ENCODE measurements at regions not wholly inside any gene's neighbourhood (a gene's known extent, or its start where the extent isn't known, plus 50 kb on each side); places are given as distances from the start of the nearest gene placed in this dataset.

DNA sequence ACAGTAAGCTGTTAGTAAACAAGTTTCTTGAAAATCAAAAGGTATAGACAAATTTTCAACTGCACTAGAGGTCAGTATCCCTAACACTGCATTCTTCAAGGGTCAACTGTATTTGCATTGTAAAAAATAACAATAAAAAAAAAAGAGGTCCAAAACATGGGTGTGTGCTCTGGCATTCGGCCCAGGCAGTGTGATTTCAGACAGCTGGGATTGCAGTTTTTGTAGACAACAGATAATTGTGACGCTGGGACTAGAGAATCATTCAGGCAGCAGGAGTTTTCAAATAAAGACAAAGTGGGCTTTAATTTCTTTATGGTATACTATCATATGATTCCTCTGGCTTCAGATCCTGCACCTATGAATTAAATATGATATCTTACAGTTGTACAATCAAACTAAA lies 543.2 kb upstream of the SEMA3D start:
- no peak for DNase-seq (ENCODE audit: low read depth in 1 of 2, low spot score in 1 of 2)
- no peak overlapping the region for H3K27ac ChIP-seq (replicated peaks)
- TF ChIP-seq, protein P1, sequence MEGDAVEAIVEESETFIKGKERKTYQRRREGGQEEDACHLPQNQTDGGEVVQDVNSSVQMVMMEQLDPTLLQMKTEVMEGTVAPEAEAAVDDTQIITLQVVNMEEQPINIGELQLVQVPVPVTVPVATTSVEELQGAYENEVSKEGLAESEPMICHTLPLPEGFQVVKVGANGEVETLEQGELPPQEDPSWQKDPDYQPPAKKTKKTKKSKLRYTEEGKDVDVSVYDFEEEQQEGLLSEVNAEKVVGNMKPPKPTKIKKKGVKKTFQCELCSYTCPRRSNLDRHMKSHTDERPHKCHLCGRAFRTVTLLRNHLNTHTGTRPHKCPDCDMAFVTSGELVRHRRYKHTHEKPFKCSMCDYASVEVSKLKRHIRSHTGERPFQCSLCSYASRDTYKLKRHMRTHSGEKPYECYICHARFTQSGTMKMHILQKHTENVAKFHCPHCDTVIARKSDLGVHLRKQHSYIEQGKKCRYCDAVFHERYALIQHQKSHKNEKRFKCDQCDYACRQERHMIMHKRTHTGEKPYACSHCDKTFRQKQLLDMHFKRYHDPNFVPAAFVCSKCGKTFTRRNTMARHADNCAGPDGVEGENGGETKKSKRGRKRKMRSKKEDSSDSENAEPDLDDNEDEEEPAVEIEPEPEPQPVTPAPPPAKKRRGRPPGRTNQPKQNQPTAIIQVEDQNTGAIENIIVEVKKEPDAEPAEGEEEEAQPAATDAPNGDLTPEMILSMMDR (IDR thresholded peaks at IDR 0.05; ENCODE audit: insufficient read depth, low read length) = no peak
- no peak for TF ChIP-seq SPI1 (IDR thresholded peaks at IDR 0.05; ENCODE audit: borderline replicate concordance, low read depth)
- TF ChIP-seq GABPA (IDR thresholded peaks at IDR 0.05; ENCODE audit: low read depth) = no peak
- TF ChIP-seq, protein P2, sequence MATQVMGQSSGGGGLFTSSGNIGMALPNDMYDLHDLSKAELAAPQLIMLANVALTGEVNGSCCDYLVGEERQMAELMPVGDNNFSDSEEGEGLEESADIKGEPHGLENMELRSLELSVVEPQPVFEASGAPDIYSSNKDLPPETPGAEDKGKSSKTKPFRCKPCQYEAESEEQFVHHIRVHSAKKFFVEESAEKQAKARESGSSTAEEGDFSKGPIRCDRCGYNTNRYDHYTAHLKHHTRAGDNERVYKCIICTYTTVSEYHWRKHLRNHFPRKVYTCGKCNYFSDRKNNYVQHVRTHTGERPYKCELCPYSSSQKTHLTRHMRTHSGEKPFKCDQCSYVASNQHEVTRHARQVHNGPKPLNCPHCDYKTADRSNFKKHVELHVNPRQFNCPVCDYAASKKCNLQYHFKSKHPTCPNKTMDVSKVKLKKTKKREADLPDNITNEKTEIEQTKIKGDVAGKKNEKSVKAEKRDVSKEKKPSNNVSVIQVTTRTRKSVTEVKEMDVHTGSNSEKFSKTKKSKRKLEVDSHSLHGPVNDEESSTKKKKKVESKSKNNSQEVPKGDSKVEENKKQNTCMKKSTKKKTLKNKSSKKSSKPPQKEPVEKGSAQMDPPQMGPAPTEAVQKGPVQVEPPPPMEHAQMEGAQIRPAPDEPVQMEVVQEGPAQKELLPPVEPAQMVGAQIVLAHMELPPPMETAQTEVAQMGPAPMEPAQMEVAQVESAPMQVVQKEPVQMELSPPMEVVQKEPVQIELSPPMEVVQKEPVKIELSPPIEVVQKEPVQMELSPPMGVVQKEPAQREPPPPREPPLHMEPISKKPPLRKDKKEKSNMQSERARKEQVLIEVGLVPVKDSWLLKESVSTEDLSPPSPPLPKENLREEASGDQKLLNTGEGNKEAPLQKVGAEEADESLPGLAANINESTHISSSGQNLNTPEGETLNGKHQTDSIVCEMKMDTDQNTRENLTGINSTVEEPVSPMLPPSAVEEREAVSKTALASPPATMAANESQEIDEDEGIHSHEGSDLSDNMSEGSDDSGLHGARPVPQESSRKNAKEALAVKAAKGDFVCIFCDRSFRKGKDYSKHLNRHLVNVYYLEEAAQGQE (IDR thresholded peaks at IDR 0.05; ENCODE audit: insufficient replicate concordance, low read depth) = no peak
- TF ChIP-seq POLR2AphosphoS5 (IDR thresholded peaks at IDR 0.05; ENCODE audit: low read depth) = no peak
- no peak overlapping the region for H3K4me3 ChIP-seq (replicated peaks; ENCODE audit: insufficient read depth, low read length)
- no peaks in the 10 kb centered on the region for H3K27me3 ChIP-seq (ENCODE audit: insufficient read depth, poor library complexity, severe bottlenecking)

DNA sequence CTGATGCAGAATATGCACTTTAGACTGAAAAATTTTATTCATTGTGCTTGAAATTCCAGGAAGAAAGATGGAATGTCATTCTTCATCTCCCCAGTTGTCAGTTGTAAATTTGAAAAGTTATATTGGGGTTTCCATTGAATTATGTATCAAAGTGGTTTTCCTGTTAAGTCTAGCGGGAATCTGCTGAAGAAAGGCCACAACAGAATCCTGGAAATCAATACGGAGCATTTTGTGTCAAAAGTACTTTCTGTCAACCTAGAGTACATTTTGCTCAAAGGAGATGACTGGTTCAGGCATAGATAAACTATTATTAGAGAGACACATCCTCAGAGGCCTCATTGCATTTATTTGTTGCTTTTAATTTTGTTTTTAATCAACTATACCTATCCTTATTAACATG lies 538.2 kb upstream of the SEMA3D start:
- Histone ChIP-seq H3K27ac (replicated peaks) (no peak overlapping the region), H3K4me3 (replicated peaks; ENCODE audit: insufficient read depth, low read length) (no peak overlapping the region), H3K27me3 (ENCODE audit: insufficient read depth, poor library complexity, severe bottlenecking) (no peaks in the 10 kb centered on the region)
- DNase-seq (ENCODE audit: low read depth in 1 of 2, low spot score in 1 of 2) = no peak
- TF ChIP-seq, protein P2 (IDR thresholded peaks at IDR 0.05; ENCODE audit: insufficient replicate concordance, low read depth) = no peak
- TF ChIP-seq, protein P1 (IDR thresholded peaks at IDR 0.05; ENCODE audit: insufficient read depth, low read length) = no peak
- TF ChIP-seq SPI1 (IDR thresholded peaks at IDR 0.05; ENCODE audit: borderline replicate concordance, low read depth) = no peak

DNA sequence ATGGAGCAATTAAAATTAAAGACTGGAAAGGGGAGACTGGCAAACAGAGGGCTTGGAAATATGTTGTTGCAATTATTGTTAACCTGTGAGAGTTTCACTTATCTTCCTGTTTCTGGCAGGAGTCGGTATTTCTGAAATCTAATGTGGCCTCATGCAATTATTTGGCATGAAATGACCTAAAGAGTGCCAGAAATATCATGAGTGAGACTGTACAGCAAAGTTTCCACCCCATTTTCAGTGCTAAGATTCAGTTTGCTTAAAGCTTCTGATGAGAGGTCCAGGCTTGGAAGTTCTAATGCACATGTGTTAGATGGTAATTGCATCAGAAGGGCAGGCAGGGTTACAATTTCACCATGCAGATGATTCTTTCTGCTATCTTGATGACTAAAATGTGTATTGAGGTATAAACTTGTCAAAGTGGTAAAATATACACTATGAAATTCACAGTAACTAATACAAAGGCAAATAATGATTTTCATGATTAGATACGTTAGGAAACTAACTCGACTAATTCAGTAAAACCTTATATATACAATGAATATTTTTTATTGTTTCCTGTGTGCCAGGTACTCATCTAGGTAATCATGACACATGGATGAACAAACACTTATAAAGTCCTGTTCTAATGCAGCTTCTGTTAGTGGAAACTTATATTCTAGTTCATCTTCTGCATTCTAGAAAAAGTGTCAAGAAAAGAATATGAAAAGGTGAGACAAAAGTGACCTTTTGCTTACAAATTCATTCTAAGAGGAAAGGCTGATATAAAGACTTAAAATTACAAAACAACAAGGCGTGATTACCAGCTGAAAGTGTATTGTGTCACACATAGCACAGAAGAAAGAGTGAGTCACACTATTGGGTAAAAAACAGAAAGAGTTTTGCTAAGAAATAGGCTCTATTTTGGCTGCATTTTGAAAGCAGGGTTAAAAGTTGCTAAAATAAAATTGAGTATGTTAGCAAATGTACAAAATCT lies 533.4 kb upstream of the SEMA3D start:
- no peak overlapping the region for H3K4me3 ChIP-seq (replicated peaks; ENCODE audit: insufficient read depth, low read length)
- H3K27me3 ChIP-seq (ENCODE audit: insufficient read depth, poor library complexity, severe bottlenecking) = no peaks in the 10 kb centered on the region
- DNase-seq (ENCODE audit: low read depth in 1 of 2, low spot score in 1 of 2) = peak; percentile 30 to 81
- TF ChIP-seq GABPA (IDR thresholded peaks at IDR 0.05; ENCODE audit: low read depth) = 0 out of 2 replicates have a peak, but pooled peaks have one; percentile 5
- TF ChIP-seq, protein P1 (IDR thresholded peaks at IDR 0.05; ENCODE audit: insufficient read depth, low read length) = no peak
- TF ChIP-seq SPI1 (IDR thresholded peaks at IDR 0.05; ENCODE audit: borderline replicate concordance, low read depth) = no peak
- no peak for TF ChIP-seq POLR2AphosphoS5 (IDR thresholded peaks at IDR 0.05; ENCODE audit: low read depth)
- peak overlapping the region; percentile 72 for H3K27ac ChIP-seq (replicated peaks)

Measured in HL-60 (cell line).